GM12891 (cell line): ENCODE measurements at regions not wholly inside any gene's neighbourhood (a gene's known extent, or its start where the extent isn't known, plus 50 kb on each side); places are given as distances from the start of the nearest gene placed in this dataset.

Experiments used
- PAX5 ChIP-seq: IDR thresholded peaks from 2 replicates; pipeline ENCODE4 v1.6.1; 2011; ENCODE audit warnings: low read length, moderate library complexity, mild to moderate bottlenecking; ENCODE audit not compliant: insufficient read depth, severe bottlenecking
- POLR2A ChIP-seq: IDR thresholded peaks from 2 replicates; pipeline ENCODE4 v1.6.1; 2011; ENCODE audit warnings: low read depth, low read length, control low read depth
- POLR2AphosphoS5 ChIP-seq: IDR thresholded peaks from 2 replicates; pipeline ENCODE4 v1.6.1; 2011; ENCODE audit warnings: low read depth, low read length, control low read depth
- POU2F2 ChIP-seq: IDR thresholded peaks from 2 replicates; pipeline ENCODE4 v1.6.1; 2011; ENCODE audit warnings: low read depth, mild to moderate bottlenecking, control low read depth, low read length, moderate library complexity
- SPI1 ChIP-seq: IDR thresholded peaks from 2 replicates; pipeline ENCODE4 v1.6.1; 2011; ENCODE audit warnings: low read depth, low read length, control low read depth
- TAF1 ChIP-seq: IDR thresholded peaks from 2 replicates; pipeline ENCODE4 v1.6.1; 2011; ENCODE audit warnings: low read depth, low read length, control low read depth

DNA sequence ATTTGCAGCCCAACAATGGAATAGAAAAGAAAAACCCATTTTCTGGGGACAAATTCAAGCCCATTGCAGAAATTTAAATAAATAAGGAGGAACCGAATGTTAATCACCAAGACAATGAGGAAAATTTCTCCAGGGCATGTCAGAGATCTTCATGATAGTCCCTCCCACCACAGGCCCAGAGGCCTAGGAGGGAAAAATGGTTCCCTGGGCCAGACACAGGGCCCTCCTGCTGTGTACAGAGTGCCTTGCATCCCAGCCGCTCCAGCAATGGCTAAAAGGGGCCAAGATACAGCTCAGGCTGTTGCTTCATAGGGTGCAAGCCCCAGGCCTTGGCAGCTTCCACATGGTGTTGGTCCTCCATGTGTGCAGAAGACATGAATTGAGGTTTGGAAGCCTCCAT lies 73.4 kb upstream of the FOXE1 start:
- TF ChIP-seq POLR2AphosphoS5 (no peak), POLR2A (no peak), SPI1 (no peak), TAF1 (no peak), PAX5 (no peak), POU2F2 (no peak)
